GM19193 (cell line): ENCODE measurements at regions not wholly inside any gene's neighbourhood (a gene's known extent, or its start where the extent isn't known, plus 50 kb on each side); places are given as distances from the start of the nearest gene placed in this dataset.

ENCODE experiments used
- POLR2A ChIP-seq: IDR thresholded peaks from 4 replicates; pipeline ENCODE4 v1.6.1; 2011; ENCODE audit not compliant: insufficient read depth, insufficient read length; ENCODE audit errors: extremely low read depth

DNA sequence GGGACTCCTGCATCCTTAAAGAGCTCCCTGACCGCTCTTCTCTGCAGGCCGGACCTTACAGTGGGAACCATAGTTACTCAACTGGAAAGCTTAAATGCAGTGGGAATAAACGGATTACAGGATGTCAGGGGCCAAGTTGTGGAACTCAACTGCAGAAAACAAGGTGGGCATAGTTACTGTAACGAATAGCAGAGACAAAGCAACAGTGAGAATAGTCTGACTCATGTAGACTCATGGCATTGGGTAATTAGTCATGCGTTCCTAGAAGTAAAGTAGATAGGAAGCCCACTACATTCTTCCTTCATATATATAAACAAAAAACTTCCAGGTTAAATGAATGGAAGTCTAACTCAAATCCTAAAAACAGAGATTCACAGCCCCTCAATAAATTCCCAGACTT lies 95.5 kb upstream of the CHRNA7 start:
- no peak for TF ChIP-seq POLR2A

DNA sequence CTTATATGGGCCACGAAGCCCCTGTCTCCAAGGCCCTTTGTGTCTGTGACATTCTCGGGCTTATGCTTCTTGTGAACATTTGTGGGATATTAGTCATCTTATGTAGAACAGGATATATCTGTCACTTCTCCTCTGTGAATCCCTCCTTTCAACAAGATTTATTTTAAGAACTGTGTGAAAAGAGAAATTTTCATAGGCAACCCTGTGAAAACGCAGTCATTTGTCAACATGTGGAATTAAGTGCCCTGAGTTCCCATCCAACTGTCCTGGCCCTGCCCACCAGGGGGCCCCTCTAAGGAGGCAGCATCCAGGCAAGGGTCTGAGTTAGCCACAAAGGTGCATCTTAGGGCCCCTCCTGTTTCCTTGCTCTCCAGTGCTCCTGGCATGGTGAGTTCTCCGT lies 76.8 kb upstream of the CHRNA7 start:
- no peak for TF ChIP-seq POLR2A

DNA sequence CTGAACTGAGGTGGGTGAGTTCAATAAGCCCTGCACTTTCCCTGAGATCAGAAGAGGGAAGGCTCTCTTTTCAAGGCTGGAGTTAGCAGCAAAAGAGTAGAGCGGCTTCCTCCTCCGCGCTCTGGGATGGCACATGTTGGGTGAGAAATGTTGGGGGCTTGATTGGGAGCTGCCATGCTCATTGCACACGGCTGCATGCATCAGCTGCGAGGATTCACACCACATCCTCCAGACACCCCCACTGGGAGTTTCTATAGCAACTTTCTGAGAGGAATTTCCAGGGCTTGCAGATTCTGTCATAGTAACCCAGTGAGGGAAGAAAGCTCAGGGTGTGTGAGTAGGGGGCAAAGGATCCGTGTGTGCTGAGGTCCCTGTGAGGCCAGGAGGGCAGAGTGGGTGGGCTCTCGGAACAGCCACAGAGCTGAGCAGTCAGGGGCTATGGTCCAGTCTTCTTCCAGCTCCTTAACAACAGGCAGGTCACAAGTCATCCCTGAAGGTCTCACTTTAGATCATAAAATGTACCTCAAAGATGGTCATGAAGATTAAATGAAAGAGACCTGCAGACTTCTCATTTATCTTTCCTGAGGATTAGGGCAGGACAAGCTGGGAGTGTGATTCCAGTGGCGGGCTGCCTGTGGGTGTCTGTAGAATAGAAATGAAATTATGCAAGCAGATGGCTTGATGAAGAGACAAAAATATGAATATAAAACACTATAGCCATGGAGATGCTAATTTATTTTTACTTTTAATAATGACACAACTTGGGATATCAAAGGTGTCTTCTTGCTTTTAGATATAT lies 75.7 kb upstream of the CHRNA7 start:
- TF ChIP-seq POLR2A, result no peak

DNA sequence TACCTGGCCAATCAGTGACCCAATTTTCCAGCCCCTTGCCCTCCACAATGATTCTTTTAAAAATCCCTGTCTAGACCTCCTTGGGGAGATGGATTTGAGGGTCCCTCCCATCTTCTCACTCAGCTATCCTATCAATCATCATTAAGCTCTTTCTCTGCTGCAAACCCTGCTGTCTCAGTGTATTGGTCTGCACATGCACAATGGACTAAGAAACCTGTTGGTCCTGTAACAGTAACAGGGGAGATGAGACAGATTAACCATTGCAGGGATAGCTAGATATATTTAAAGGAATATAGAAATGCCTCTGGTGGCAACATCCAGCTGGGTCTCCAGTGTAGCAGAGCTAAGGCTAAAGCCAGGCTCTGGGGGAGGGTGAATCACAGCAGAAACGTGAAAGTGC lies 74.6 kb upstream of the CHRNA7 start:
- TF ChIP-seq POLR2A, result no peak

DNA sequence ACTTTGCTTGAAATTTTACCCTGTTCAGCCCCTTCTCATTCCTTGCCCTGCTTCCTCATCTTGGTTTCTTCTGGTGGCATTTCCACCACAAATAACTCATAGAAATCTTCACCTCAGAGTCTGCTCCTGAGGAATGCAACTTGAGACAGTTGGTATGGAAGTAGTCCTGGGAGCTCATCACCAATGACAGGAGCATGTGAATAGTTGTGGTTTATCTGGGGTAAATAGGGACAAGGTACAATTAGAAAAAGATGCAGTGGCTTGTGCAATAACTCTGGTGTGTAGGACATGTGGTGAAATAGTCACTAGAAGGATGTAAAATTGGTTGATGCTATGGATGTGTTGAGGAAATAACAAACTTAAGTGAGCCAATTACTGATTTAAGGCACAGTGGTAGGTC lies 72.7 kb upstream of the CHRNA7 start:
- no peak for TF ChIP-seq POLR2A

DNA sequence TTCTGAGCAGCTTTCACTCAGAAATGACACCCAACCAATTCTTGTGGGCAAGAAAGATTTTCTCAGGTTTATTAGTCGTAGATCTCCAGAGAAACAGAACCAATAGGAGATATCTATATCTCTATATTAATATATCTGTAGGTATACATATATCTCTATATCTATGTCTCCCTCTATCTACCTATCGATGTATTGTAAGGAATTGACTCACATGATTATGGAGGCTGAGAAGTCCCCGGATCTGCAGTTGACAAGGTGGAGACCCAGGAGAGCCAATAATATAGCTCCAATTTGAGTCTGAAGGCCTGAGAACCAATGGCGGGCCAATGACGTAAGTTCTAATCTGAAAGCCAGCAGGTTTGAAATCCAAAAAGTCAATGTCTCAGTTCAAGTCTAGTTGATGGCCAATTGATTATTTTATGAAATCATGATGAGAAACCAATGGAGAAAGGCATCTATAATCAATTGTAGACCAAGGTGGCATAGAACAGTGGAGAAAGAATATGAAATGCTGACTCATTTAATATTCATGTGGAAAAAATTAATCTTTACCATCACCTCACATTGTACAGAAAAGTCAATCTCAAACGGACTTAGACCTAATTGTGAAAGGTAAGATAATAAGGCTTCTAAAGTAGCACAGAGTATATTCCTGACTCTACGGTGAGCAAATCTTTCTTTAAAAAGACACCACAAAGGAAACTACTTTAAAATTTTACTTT lies 65.6 kb upstream of the CHRNA7 start:
- TF ChIP-seq POLR2A, result no peak

DNA sequence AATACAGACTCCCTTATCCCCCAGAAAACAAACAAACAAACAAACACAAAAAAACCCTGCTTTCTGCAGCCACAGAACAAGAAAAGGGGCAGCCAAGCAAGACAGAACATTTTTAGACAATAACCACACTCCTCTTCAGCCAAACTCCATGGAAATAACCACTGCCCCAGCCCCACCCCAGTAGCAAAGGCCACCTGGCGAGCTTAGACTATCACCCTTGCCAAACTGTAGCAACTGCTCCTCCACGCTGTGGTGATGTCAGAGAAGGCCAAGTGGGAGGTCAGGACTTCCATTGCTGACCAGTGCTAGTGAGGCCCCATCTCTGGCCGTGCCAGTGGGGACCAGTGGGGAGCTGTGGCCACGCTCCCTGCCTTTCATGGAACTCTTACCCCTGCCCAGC lies 60.3 kb upstream of the CHRNA7 start:
- TF ChIP-seq POLR2A, result no peak

DNA sequence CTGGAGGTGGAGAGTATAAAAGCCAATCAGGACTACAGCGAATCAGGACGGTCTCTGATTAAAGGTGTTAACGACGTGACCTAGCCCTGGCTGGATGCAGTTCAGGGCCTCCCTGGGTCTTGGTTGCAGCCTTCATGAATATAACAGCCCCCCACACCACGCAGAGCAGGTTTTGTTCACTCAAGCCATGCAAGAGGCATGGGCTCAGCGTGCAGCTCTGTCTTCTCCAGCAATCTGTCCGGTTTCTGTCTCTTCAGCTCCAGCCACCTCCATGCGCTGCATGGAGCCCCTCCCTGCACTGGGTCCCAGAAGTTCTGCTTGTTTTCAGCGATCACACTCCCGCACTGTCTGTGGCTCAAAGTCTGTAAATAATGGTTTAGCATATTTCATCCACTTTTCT lies 57.1 kb upstream of the CHRNA7 start:
- no peak for TF ChIP-seq POLR2A

DNA sequence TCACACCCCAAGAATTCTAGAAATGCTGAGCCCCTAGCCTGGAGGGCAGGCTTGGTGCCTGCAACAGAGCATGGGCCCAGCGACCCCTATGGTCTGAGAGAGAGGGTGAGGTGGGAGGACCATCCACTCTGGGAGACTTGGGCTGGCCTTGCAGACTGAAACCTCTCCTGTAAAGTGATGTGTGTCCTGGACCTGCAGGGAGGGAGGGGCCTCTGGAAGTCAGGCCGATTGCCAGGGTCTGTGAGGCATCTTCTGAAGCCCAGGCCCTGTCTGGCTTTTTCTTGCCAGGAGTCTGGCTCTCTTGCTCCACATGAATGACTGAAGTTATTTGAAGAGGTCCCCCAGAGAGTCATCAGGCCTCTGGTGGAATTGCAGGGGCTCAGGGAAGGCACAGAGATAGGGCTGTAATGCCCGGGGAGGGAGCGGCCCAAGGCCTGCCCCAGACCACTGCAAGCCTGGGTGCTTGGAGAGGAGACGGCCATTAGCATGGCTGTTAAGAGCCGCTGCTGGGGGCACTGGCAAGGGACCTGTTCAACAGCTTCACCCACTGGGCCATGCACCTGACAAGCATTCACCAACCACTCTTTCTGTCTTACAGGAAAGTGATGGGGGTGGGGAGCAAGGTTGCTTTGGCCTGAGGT lies 56.0 kb upstream of the CHRNA7 start:
- no peak for TF ChIP-seq POLR2A

DNA sequence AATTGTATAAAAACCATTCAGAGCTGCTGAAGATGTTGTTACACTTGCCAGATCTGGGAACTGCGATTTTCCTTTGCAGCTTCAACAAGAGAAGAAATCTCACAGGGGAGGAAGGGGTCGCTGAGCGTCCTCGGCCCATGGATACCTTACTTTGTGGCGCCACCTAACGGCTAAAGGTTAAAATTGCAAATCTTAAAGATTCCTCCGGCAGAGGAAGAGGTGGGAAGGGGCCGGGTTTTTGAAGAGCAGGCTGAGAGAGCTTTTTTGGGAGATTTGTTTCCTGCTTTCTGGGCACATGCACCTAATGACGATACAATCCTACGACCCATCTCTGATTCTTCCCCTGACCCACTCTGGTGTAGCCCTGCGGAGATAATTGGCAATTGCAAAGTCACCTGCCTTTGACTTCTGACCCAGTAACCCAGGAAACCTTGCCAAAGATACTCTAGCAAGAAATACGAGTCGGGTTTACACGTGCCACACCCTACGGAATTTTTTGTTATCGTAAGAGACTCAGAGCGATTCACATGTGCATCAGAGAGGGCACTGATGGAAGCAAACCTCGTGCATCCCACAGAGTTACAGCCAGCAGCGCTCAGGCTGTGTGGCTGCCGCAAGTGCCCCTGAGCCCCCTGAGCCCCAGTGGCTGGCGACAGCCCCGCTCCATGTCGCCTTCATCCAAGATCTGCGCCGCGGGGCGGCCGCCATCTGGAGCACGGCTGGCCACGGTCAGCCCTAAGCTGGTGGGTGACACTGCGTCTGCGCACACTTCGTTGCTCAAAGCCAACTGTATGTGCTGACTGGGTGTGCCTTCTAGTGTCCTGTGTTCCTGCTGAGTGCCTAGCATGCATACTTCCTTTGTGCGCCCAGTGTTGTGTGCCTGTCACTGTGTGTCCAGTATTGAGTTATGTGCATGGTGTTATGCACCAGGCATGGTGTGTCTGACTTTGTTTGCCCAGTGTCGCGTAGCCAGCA lies 55.2 kb upstream of the CHRNA7 start:
- TF ChIP-seq POLR2A, result no peak

DNA sequence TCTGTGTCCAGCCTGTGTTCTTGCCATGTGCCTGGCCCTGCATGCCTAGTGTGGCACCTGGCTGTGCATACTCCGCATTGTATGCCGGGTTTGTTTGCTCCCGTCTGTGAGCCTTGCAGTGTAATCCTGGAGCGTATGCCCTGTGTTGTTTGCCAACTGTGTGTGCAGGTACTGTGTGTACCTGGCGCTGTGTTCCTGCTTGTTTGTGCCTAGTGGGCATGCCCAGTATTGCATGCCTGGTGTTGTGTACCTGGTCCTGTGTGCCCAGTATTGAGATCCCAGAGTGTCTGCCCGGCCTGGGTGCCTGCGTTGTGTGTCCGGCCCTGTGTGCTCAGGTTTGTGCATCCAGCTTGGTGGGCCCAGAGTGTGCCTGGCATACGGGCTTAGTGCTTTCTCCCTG lies 54.5 kb upstream of the CHRNA7 start:
- TF ChIP-seq POLR2A, result no peak

DNA sequence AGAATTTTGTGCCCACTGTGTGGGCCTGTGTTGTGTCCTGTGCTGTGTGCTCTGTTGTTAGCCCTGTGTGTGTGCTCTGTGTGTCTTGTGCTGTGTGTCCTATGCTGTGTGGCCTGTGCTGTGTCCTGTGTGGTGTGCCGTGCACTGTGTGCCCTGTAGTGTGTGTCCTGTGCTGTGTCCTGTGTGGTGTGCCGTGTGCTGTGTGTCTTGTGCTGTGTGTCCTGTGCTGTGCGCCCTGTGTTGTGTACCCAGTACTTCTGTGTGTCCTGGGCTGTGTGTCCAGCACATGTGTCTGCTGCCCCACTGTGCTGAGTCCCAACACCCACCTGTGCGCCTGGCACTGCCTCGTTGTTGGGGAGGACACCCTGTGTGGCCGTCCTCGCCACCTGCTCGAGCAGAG lies 53.2 kb upstream of the CHRNA7 start:
- TF ChIP-seq POLR2A, result no peak

DNA sequence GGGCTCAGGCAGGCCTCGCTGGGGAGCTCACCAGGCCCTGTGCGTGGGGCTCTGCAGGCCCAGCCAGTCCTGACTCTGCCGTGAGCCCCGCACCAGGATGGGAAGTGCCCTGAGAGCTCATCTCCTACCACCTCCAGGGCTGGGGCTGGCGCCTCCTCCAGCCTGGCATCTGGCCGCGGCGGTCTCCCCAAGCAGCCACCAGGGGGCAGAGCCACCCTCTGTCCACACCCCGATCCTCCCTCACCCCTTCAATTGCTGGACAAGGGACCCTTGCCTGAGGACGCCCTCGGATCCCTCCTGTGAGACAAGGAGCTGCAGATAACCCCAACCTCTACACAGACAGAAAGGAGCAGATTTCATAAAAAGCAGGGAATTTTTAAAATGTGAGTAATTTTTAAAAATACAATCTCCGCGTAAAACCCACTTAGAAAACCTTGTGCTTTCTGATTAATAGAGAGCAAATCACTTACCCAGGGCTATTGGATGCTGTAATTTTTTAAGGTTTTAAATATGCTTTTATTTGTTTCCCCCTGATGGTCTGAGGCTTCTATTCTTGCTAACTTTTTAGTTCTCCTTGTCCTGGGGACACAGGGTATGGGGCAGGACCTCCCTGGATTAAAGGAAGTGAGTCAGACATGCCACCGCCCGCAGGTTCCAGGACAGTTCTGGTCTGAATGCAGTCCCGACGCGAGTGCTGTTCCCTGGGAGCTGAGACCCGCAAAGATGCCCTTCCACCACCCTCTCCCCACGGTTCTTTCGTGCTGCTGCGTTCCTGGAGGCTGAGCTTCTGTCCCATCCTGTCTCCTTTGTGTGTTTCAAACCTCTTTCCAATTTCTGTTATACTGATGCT lies 52.3 kb upstream of the CHRNA7 start:
- no peak for TF ChIP-seq POLR2A
